Osteocyte (in vitro differentiated cells): ENCODE measurements at regions not wholly inside any gene's neighbourhood (a gene's known extent, or its start where the extent isn't known, plus 50 kb on each side); places are given as distances from the start of the nearest gene placed in this dataset.

ENCODE experiments used
- DNase-seq: peaks from one replicate; pipeline ENCODE4 v3.0.0; 2021; ENCODE audit warnings: mixed read lengths; ENCODE audit not compliant: unreplicated experiment; ENCODE audit errors: extremely low spot score
- H3K27ac Mint-ChIP-seq: one replicate; pipeline ENCODE4 v1.8.0; 2021; ENCODE audit warnings: mild to moderate bottlenecking, mixed read lengths; ENCODE audit not compliant: unreplicated experiment
- H3K27me3 Mint-ChIP-seq: one replicate; pipeline ENCODE4 v1.8.0; 2021; ENCODE audit warnings: mixed read lengths; ENCODE audit not compliant: unreplicated experiment
- H3K36me3 Mint-ChIP-seq: one replicate; pipeline ENCODE4 v1.8.0; 2021; ENCODE audit warnings: mixed read lengths; ENCODE audit not compliant: unreplicated experiment
- H3K4me1 Mint-ChIP-seq: one replicate; pipeline ENCODE4 v1.8.0; 2021; ENCODE audit warnings: mixed read lengths; ENCODE audit not compliant: unreplicated experiment
- H3K4me3 Mint-ChIP-seq: one replicate; pipeline ENCODE4 v1.8.0; 2021; ENCODE audit warnings: mild to moderate bottlenecking, moderate library complexity, mixed read lengths; ENCODE audit not compliant: unreplicated experiment
- H3K9me3 Mint-ChIP-seq: one replicate; pipeline ENCODE4 v1.8.0; 2021; ENCODE audit warnings: mixed read lengths; ENCODE audit not compliant: unreplicated experiment
- TF ChIP-seq, protein P1 (sequence below): fragments of 200-600 bp; sonication (generic); IDR thresholded peaks from 2 replicates; pipeline ENCODE4 v1.5.0; 2021; ENCODE audit warnings: antibody characterized with exemption, mild to moderate bottlenecking, moderate library complexity

DNA sequence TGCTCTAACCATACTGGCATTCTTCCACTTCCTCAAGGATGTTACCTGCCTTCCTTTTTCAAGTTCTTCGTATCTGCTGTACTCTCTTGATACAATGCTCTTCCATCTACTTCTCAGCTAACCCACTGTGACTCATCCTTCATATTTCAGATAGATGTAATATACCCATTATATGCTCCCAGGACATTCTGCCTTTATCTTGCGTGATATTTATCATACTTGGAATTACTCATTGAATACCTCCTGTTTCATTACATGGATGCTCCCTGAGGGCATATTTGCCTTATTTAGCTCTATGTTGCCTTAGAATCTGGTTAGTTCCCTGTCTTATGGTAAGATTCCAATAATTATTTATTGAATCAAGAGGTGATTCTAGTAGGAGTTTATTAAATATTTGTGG is 706.4 kb downstream of the SORCS3 start:
- H3K27me3 Mint-ChIP-seq, result no peaks in the 10 kb centered on the region
- no peaks in the 10 kb centered on the region for H3K36me3 Mint-ChIP-seq
- no peak for DNase-seq
- no peaks in the 10 kb centered on the region for H3K4me1 Mint-ChIP-seq
- TF ChIP-seq, protein P1, sequence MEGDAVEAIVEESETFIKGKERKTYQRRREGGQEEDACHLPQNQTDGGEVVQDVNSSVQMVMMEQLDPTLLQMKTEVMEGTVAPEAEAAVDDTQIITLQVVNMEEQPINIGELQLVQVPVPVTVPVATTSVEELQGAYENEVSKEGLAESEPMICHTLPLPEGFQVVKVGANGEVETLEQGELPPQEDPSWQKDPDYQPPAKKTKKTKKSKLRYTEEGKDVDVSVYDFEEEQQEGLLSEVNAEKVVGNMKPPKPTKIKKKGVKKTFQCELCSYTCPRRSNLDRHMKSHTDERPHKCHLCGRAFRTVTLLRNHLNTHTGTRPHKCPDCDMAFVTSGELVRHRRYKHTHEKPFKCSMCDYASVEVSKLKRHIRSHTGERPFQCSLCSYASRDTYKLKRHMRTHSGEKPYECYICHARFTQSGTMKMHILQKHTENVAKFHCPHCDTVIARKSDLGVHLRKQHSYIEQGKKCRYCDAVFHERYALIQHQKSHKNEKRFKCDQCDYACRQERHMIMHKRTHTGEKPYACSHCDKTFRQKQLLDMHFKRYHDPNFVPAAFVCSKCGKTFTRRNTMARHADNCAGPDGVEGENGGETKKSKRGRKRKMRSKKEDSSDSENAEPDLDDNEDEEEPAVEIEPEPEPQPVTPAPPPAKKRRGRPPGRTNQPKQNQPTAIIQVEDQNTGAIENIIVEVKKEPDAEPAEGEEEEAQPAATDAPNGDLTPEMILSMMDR, result no peak
- no peak overlapping the region for H3K27ac Mint-ChIP-seq
- no peak overlapping the region for H3K4me3 Mint-ChIP-seq
- peaks cover 21% of the 10 kb centered on the region for H3K9me3 Mint-ChIP-seq

DNA sequence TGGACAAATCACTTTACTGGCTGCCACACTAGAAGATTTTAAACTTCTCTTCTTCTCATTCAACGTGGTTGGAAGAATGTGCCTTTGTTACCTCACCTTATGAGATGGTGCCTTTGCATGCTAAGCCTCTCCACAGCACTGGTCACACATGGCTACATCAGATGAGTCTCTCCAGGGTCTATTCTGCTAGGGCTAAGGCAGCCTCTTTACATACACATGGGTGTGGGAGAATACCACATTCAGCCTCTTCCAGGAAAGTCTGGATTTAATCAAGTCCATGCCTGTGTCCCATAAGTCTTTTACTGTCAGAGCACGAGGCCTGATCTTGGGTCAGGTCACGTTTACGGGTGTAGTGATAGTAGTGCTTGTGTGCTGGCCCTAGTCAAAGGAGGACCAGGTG is 701.5 kb downstream of the SORCS3 start:
- no peaks in the 10 kb centered on the region for H3K4me1 Mint-ChIP-seq
- TF ChIP-seq, protein P1, result no peak
- peaks cover 15% of the 10 kb centered on the region for H3K9me3 Mint-ChIP-seq
- H3K36me3 Mint-ChIP-seq, result no peaks in the 10 kb centered on the region
- no peak for DNase-seq
- H3K4me3 Mint-ChIP-seq, result no peak overlapping the region
- H3K27ac Mint-ChIP-seq, result no peak overlapping the region
- no peaks in the 10 kb centered on the region for H3K27me3 Mint-ChIP-seq

DNA sequence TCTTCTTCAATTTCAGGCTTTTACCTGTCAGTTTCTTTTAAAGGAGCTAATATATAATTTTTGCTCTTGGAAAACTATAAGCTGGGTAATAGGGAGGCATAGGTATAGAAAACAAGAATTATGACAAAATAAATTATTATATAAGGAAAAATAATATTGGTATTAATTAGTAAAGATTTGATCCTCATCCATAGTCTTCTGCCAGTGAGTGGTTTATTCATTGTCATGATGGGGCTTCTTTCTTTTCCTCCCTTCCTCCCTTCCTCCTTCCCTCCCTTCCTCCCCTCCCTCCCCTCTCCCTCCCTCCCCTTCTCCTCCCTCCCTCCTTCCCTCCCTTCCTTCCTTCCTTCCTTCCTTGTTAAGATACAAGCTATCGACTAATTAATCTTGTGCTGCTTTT is 698.6 kb downstream of the SORCS3 start:
- no peak for DNase-seq
- Mint-ChIP-seq H3K27ac (no peak overlapping the region), H3K36me3 (no peaks in the 10 kb centered on the region), H3K9me3 (peaks cover 13% of the 10 kb centered on the region), H3K4me1 (no peaks in the 10 kb centered on the region), H3K4me3 (no peak overlapping the region), H3K27me3 (no peaks in the 10 kb centered on the region)
- TF ChIP-seq, protein P1, result no peak

DNA sequence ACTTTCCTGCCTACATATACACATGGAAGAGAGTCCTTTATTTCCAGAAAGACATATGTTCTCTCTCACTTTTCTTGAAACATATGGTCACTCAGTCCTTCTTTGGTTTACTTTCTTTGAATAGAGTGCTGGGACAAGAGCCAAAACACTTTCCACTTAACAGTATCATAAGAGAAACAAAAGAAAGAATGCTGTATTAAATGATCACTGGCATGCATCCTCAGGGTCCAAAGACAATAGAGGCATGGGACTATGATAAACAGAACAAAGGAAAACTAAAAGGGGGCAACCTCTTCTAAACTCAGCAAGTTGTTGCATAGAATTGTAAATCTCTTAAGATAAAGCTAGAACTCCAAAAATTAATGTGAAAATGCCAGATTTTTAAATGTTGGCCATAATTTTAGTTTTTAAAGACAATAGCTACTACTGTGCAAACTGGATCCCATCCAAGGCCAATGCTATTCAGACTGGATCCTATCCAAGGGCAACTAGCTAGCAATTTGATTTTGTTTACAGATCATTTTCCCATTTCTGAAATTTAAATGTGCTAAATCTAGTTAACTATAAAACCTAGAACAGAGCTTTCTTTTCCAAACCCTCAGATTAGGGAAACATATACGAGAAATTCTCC is 687.5 kb downstream of the SORCS3 start:
- TF ChIP-seq, protein P1, result no peak
- DNase-seq, result no peak
- no peaks in the 10 kb centered on the region for H3K36me3 Mint-ChIP-seq
- H3K9me3 Mint-ChIP-seq, result peaks cover 35% of the 10 kb centered on the region
- no peaks in the 10 kb centered on the region for H3K27me3 Mint-ChIP-seq
- H3K27ac Mint-ChIP-seq, result no peak overlapping the region
- H3K4me1 Mint-ChIP-seq, result no peaks in the 10 kb centered on the region
- H3K4me3 Mint-ChIP-seq, result no peak overlapping the region
